CD4-positive, alpha-beta T cell (primary cell): ENCODE measurements at regions not wholly inside any gene's neighbourhood (a gene's known extent, or its start where the extent isn't known, plus 50 kb on each side); places are given as distances from the start of the nearest gene placed in this dataset.

ENCODE experiments used
- ATAC-seq: fragments of 200-7000 bp; cut with Tn5 transposase; one replicate; pipeline ENCODE4 v1.10.0; 2022; ENCODE audit warnings: mild to moderate bottlenecking; ENCODE audit not compliant: poor library complexity
- CTCF ChIA-PET: fragments of 350-600 bp; sonication (Branson Sonifier 250); formaldehyde crosslinking; loops from one replicate; lab custom pipeline; 2021; ENCODE audit warnings: antibody characterized with exemption, inconsistent platforms; lab: Charles Lee
- POLR2A ChIA-PET: fragments of 350-600 bp; sonication (Branson Sonifier 250); formaldehyde crosslinking; loops from one replicate; lab custom pipeline; 2021; ENCODE audit warnings: antibody characterized with exemption, inconsistent platforms; lab: Charles Lee
- DNase-seq, 14 experiments: peaks; one replicate each; pipeline ENCODE4 v3.0.0-alpha.2; 2013 to 2020; ENCODE audit warnings: mixed read lengths in 2 of 14
- H3K27ac ChIP-seq, 2 donors: one replicate each; pipeline versions ENCODE4 v1.5.1 to v1.7.0; 2013; ENCODE audit warnings: low read length in 2 of 2, low read depth in 1 of 2, mild to moderate bottlenecking in 1 of 2
- H3K27me3 ChIP-seq, 2 experiments: 1 replicate in 1 of 2; 2 replicates in 1 of 2; pipeline versions ENCODE4 v1.6.1 to v1.7.0; 2013; ENCODE audit warnings: low read length in 2 of 2, control low read depth in 1 of 2, mild to moderate bottlenecking in 1 of 2, moderate library complexity in 1 of 2; ENCODE audit not compliant: insufficient read depth in 2 of 2, control insufficient read depth in 1 of 2
- H3K36me3 ChIP-seq: one replicate; pipeline ENCODE4 v1.6.1; 2013; ENCODE audit warnings: low read length, control low read depth; ENCODE audit not compliant: insufficient read depth
- H3K4me1 ChIP-seq: one replicate; pipeline ENCODE4 v1.6.1; 2013; ENCODE audit warnings: low read length, control low read depth; ENCODE audit not compliant: insufficient read depth
- H3K4me3 ChIP-seq: one replicate; pipeline ENCODE4 v1.5.1; 2013; ENCODE audit warnings: mild to moderate bottlenecking, low read length, moderate library complexity
- H3K9me3 ChIP-seq, 2 experiments: 1 replicate in 1 of 2; 2 replicates in 1 of 2; pipeline versions ENCODE4 v1.6.1 to v1.7.0; 2013; ENCODE audit warnings: low read length in 2 of 2, mild to moderate bottlenecking in 2 of 2, control low read depth in 1 of 2, moderate library complexity in 1 of 2; ENCODE audit not compliant: control insufficient read depth in 1 of 2, insufficient read depth in 1 of 2
- H3K27ac Mint-ChIP-seq: one replicate; pipeline ENCODE4 v1.8.0; 2020; ENCODE audit warnings: mixed read lengths
- H3K27me3 Mint-ChIP-seq: one replicate; pipeline ENCODE4 v1.8.0; 2021; ENCODE audit warnings: mixed read lengths
- H3K36me3 Mint-ChIP-seq: one replicate; pipeline ENCODE4 v1.8.0; 2021; ENCODE audit warnings: low read depth, mixed read lengths
- H3K4me1 Mint-ChIP-seq: one replicate; pipeline ENCODE4 v1.8.0; 2021; ENCODE audit warnings: low read depth, mixed read lengths
- H3K4me3 Mint-ChIP-seq: one replicate; pipeline ENCODE4 v1.8.0; 2020; ENCODE audit warnings: mild to moderate bottlenecking, mixed read lengths
- H3K9me3 Mint-ChIP-seq: one replicate; pipeline ENCODE4 v1.8.0; 2020; ENCODE audit warnings: mixed read lengths
- CTCF ChIP-seq: fragments of 200-600 bp; IDR thresholded peaks from one replicate; pipeline ENCODE4 v1.8.0; 2022; ENCODE audit warnings: antibody characterized with exemption, mild to moderate bottlenecking
- intact Hi-C, 2 experiments: fragments of 100-400 bp; cut with DNase I in 1 of 2; cut with micrococcal nuclease in 1 of 2; formaldehyde crosslinking; loops; one replicate each; pipeline versions ENCODE4 v1.15.1 to v1.9.0; 2023 to 2025; cut with DNase I, micrococcal nuclease

DNA sequence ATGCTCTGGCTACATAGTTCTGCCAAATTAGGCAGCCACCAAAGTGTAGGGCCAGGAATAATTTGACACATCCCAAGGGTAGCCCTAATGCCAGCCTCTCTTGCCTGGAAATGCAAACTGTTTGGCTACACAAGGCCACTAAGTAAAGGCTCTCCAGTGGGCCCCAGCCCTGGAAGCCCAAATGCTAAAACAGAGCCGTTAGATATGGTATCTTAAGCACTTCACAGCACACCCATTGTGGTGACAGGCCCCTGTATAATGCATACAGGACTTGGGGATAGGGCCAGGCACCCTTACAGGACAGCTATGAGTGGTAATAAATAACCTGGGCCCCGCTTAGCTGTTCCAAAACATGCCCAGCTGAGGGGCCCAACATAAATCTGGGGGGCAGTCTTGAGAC is 623.9 kb downstream of the BCOR start:
- intact Hi-C loops, result no loop called here
- Mint-ChIP-seq H3K27me3 (no peaks in the 10 kb centered on the region), H3K4me3 (no peak overlapping the region), H3K9me3 (no peaks in the 10 kb centered on the region), H3K36me3 (no peaks in the 10 kb centered on the region), H3K27ac (no peak overlapping the region), H3K4me1 (peaks cover 12% of the 10 kb centered on the region)
- Histone ChIP-seq H3K27me3 (no peaks in the 10 kb centered on the region), H3K4me1 (peaks cover 10% of the 10 kb centered on the region), H3K36me3 (no peaks in the 10 kb centered on the region), H3K9me3 (no peaks in the 10 kb centered on the region), H3K4me3 (no peak overlapping the region), H3K27ac (no peak overlapping the region)
- ChIA-PET CTCF (no interaction called here), POLR2A (no interaction called here)
- no peak for DNase-seq
- ATAC-seq, result no peak
- no peak for TF ChIP-seq CTCF

DNA sequence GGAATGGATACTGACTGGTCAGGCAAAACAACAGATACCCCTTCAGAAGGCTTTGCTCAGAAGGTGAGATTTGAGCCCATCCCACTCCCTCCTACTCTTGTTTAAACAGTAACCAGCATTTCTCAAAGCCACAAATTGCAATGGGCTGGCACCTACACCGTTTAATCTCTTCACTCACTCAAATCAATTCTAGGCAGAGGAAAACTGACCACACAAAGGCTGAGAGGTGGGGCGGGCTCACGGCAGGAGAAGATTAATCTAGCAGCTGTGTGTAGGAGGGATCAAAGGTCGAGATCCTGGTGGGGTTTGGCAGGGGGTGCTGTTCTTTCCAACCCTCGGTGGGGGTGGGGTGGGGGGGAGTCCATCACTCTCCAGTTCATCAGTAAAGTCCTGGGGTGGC is 622.4 kb downstream of the BCOR start:
- no peak overlapping the region for H3K27ac Mint-ChIP-seq
- no peak overlapping the region for H3K4me3 ChIP-seq
- H3K4me1 ChIP-seq, result peaks cover 10% of the 10 kb centered on the region
- ATAC-seq (no peak), DNase-seq (no peak)
- H3K4me1 Mint-ChIP-seq, result peaks cover 12% of the 10 kb centered on the region
- H3K36me3 ChIP-seq, result no peaks in the 10 kb centered on the region
- POLR2A ChIA-PET, result no interaction called here
- H3K27ac ChIP-seq, result no peak overlapping the region
- no peaks in the 10 kb centered on the region for H3K9me3 Mint-ChIP-seq
- no peaks in the 10 kb centered on the region for H3K9me3 ChIP-seq
- no peak for TF ChIP-seq CTCF
- no peaks in the 10 kb centered on the region for H3K27me3 ChIP-seq
- H3K36me3 Mint-ChIP-seq, result no peaks in the 10 kb centered on the region
- no peaks in the 10 kb centered on the region for H3K27me3 Mint-ChIP-seq
- intact Hi-C loops, result no loop called here
- H3K4me3 Mint-ChIP-seq, result no peak overlapping the region
- CTCF ChIA-PET, result no interaction called here

DNA sequence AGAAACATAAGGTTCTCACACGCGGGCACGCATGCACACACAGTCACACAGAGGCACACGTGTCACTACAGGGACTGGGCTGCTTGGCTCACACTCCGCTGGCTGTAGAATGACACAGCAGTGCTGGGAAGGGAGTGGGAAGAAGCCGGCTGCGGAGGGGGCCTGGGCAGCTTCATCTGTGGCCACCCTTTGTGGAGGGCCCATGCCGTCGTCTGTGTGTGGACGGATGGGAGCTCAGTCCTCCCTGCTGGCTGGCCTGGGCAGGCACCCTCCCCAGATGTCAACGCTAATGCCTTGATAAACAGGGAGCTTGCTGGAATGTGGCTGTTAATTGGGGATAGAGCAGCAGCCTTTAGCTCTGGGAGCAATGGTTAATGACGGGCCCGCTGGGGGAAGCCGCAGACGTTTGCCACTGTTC is 621.1 kb downstream of the BCOR start:
- no peaks in the 10 kb centered on the region for H3K36me3 Mint-ChIP-seq
- peaks cover 12% of the 10 kb centered on the region for H3K4me1 Mint-ChIP-seq
- Histone ChIP-seq H3K36me3 (no peaks in the 10 kb centered on the region), H3K4me1 (peaks cover 10% of the 10 kb centered on the region), H3K4me3 (no peak overlapping the region), H3K27ac (no peak overlapping the region), H3K27me3 (no peaks in the 10 kb centered on the region), H3K9me3 (no peaks in the 10 kb centered on the region)
- H3K4me3 Mint-ChIP-seq, result no peak overlapping the region
- POLR2A ChIA-PET, result no interaction called here
- ATAC-seq (no peak), DNase-seq (no peak)
- intact Hi-C loops, result no loop called here
- no peaks in the 10 kb centered on the region for H3K9me3 Mint-ChIP-seq
- H3K27ac Mint-ChIP-seq, result no peak overlapping the region
- no peak for TF ChIP-seq CTCF
- no peaks in the 10 kb centered on the region for H3K27me3 Mint-ChIP-seq
- CTCF ChIA-PET, result no interaction called here
